Pulmonary artery endothelial cell (primary cell): ENCODE measurements at regions not wholly inside any gene's neighbourhood (a gene's known extent, or its start where the extent isn't known, plus 50 kb on each side); places are given as distances from the start of the nearest gene placed in this dataset.

Source experiments
- DNase-seq: peaks from one replicate; pipeline ENCODE4 v3.0.0-alpha.2; 2011; ENCODE audit warnings: low read depth, low spot score

DNA sequence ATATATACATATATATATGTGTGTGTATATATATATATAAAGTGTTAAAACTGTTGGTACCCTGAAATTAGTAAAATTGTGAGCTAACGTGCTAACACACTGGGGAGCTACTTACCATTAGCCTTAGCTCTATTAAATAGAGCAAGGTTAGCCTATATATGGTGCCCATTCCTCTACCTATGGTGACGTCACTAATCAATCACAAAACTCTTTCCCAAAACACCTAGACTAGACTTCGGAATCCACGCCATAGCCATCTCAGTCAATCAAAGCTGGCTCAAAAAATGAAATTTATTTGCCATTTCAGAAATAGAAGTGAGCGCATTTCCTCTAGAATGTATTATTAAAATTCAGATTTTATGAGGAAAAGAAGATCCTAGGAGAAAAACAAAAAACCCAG lies 229.0 kb upstream of the TENM3 start:
- DNase-seq = no peak

DNA sequence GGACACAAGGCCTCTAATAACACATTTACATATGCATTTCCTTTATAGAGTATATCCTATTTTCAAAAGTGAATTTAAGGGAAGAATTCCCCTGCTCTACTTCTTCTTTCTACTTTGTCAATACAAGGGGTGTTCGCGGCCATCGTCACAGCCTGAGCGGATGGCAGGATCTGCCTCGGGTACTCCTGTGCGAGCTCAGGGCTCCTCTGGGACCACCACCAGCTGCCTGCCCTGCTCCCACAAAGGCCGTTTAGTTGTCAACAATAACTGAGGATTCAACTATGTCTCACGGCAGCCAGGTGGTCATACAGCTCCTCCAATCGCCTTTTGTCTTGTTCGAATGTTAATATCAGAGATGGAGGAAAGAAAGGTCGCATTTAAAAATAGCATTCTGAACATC lies 228.2 kb upstream of the TENM3 start:
- DNase-seq = no peak

DNA sequence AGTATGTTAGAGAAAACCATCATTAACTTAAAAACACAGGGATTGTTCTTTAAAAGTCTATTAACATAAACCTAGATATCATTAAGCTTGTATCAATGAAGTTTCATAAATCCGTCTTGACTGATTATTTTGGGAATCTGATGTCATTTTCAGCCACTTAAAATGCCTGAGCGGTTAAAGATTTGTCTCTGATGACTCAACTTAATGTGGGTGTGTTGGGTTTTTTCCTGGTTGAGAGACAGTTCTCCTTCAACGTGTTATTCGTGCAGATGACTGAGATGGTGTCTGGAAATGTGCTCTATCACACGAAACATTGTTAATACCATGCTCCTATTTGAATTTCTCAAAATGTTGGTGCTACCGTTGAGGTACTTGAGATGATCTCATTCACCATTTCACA lies 227.3 kb upstream of the TENM3 start:
- DNase-seq = no peak

DNA sequence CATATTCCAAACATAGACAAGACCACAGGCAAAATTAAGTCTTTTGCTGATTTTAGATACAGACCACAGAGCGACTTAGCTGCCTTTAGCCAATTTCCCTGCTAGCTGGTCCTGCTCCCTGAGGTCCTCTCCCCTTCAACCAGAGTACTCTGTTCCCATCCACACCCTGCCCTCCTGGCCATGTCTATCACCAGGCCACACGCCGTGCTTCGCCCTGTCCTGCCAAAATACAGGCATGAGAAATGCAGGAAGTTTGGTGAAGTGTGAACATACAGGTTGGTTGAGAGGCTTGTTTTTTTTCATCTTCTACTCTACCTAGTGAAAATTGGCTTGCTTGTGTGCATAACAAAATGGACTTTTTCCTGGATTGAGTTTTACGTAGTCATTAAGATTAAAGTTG lies 226.2 kb upstream of the TENM3 start:
- DNase-seq = no peak

DNA sequence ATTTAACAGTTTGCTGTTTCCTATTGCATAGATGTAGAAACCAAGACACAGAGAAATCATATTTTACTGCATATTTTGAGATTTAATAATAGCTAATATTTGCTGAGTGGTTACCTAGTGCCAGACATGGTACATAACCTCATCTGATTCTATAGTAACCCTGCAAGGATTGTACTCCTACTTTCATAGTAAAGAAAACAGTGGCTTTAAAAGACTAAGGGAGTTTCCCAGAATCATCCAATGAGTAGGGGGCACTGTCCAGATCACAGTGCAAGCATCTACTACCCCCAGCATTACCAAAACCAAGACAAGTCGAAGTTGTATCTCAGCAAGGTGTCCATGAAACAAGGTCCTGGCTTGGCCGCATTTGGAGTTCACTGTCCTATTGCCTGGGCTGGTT lies 224.5 kb upstream of the TENM3 start:
- no peak for DNase-seq

DNA sequence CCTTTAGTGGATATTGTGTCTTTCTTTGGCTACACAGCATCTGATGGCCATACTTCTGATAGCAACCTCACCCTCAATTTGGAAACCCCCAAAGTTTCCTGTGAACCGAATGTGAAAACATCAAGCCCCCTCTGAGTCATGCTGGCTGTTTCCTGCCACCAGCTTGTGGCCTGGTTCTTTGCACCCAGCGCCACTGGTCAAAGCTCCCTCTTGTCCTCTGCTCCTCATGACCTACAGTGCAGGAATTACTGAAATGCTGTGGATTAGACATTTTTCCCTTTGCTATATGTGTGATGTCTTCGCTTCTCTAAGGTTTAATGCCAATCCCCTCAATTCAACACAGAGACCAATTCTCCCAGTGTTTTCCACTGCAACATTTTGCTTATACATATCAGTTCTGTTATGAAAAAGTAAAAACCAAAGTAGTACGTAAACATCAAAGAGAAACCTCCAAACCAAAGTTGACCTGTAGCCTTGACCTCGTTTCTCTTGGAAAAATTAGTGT lies 224.0 kb upstream of the TENM3 start:
- no peak for DNase-seq

DNA sequence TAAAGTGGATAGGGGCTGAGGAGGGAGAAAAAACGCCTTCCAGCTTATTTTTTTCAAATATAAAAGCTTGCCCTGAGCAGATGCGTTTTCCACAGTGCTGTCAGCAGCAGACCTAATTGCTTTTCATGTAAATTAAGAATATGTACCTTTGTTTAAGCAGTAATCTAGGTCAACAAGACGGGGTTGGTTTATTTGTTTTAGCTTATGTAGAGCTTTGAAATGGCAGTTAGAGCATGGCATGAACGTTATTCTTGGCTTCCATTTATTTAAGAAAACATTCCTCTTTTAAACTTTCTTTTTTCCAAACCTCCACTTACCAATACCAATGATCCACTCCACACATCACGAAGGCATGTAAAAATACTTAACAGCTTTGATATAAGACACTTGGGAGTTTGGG lies 220.3 kb upstream of the TENM3 start:
- DNase-seq = no peak

DNA sequence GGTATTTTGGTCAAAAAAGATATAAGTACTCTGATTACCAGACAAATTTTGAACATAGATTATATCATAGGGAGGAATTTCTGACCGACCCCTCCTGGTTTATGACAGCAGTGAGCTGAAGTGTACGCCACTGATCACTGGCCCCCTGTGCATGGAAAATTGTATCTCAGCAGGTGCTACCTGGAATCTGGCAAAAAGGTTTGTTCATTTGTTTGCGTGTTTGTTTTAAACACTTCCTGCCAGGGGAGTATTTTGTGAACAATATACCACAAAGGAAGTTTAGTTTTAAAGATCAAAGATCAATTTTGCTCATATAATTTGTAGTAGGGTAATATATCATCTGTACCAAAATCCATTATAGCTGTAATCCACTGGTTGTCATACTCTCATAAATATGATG lies 219.7 kb upstream of the TENM3 start:
- DNase-seq = no peak

DNA sequence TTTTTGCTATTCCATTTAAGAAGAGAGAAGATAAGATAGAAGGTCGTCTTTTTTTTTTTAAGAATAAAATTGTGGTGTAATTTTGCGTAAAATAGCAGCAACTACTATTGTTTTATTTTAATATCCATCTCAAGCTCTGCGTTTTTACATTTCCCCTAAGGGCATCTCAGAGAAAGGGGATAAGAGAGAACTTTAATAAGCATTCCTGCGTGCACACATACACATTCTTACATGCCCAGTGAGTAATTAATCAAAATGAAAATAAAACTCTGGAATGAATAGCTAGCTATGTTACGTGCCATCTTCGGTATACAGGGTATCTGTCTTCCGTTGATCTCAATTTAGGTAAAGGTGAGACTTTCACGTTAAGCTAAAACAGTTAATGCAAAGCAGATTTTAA lies 200.3 kb upstream of the TENM3 start:
- DNase-seq = no peak

DNA sequence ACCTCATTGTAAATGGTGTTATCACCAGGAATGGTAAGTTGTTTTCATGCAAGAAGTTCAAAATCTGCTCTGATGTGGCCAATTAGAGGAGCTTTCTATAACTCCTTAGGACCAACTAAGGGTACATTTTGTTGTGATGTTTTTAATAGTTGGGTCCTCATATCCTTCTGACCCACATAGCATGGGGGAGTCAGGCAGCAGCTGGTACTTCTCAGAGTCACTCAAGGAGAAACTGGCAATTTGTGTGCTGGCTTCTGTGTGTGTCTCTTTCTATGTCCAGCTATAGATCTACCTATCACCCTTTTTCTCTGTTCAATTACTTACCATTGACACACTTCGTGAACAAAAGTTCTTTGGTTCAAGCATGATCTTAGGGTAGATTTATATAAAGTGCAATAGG lies 194.3 kb upstream of the TENM3 start:
- DNase-seq = no peak

DNA sequence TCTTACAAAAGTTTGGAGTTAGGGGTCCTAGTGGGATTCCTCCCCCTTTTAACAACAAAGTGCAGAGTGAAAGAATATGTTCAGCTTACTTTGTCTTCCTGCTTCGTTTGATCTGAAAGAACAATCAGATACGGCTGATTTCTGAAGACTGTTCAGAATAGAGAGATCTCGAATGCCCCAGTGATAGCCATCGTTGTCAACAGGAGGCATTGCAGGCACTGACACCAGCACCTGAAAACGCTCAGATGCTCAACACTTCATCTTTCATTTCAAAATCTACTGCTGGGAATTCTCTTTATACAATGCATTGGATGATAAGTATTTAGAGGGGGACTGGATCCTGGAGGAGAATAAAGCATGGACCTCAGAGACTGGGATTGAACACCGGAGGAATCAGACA lies 186.3 kb upstream of the TENM3 start:
- no peak for DNase-seq

DNA sequence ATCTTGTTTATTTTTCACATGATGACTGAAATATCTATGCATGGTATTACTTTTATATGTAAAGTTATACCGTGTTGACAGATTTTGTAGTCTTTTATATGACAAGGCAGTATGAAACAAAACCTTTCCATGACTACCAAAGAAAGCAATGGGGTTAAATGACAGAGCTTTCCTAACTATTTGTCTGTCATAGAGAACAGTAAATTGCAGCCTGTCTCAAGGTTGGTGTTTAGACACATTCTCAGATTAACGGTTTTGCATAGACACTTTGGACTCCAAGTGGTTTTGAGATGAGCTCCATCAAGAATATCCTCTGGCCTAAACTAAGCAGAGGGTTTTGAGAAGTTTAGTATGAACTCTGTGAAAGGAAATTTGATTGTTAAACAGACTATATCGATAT lies 180.7 kb upstream of the TENM3 start:
- no peak for DNase-seq

DNA sequence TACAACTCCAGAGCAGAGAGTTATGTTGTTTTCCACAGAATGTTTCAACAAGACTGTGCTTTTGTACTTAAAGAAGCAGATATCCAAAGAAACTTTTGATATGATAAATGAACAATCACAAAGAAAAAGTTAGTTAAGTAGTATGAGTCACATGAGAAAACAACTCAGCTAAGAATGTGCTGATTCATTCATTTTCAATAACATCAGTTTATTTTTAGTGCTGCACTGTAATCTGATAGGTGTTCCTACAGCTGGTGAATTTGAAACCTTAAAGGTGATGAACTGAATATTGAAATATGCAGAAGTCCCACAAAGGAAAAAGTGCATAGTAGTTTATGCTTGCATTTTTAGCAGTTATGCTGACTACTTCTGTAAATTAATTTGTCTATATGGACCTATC lies 180.3 kb upstream of the TENM3 start:
- no peak for DNase-seq

DNA sequence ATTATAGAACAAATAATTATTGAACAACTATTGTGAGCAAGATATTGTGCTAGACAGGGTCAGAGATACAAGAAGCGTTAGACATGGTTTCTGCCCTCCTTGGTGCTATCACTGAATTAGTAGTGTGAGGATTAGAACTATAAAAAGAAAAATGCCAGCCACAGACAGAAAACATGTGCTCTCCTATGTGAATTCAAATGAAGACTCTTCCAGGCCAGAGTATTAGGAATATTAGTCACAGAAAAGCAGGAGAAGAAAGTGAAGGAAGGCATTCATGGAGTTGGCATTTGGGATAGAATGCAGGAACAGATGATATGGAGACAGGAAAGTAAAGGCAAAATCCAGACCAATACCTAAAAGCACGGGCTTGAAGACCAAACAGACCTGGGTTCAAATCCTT lies 179.6 kb upstream of the TENM3 start:
- DNase-seq = no peak

DNA sequence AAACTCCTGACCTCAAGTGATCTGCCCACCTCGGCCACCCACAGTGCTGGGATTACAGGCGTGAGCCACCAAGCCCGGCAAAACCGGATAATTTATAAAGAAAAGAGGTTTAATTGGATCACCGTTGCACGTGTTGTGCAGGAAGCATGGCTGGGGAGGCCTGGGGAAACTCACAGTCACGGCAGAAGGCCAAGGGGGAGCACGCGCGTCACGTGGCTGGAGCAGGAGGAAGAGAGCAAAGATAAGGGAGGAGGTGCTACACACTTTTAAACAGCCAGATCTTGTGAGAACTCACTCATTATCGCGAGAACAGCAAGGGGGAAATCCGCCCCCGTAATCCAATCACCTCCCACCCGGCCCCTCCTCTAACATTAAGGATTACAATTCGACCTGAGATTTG lies 177.9 kb upstream of the TENM3 start:
- no peak for DNase-seq

DNA sequence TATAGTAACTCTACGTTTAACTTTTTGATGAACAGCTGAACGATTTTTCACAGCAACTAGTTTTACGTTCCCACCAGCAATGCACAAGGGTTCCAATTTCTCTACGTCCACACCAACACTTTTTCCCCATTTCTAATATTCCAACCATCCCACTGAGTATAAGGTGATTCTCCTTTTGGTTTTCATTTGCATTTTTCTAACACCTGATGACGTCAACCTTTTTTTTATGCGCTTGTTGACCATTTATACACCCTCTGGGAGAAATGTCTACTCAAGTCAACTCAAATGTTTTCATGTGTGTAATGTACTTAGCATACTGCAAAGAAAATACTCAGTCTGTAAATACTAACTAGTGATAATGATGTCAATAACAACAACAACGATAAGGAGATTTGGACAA lies 177.2 kb upstream of the TENM3 start:
- no peak for DNase-seq

DNA sequence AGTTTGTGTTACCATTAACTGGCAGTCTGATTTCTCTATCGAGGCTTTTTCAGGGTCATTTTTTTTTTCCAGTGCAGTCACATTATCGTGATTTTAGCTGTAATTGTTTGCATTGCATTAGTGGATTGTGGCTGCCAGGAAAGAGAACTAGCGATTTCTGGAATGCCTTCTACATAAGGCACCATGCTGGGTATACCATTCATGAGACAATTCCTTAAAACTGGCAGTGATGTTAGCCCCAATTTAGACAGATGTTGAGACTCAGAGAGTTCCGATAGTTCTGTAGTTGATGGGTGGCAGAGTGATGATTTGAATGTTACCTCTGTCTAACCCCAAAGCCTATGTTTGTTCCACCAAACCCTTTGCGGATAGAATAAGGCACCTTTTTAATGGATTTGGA lies 175.4 kb upstream of the TENM3 start:
- DNase-seq = no peak

DNA sequence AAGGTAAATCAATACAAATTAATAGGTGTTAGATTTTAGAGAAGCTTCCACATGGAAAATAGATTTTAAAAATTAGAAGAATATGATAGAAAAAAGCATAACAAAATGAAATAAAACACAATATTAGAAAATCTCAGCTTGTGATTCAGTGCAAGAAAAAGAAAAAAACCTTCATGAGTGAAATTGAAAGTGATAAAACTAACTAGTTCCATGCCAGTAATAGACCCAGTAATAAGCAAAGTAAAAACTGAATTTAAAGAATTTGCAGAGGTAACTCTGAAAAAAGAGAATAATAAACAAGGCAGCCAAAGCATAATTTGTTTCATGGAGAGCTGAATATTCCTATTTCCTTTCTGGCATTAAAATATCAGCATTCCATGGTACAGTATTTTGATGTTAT lies 174.3 kb upstream of the TENM3 start:
- no peak for DNase-seq

DNA sequence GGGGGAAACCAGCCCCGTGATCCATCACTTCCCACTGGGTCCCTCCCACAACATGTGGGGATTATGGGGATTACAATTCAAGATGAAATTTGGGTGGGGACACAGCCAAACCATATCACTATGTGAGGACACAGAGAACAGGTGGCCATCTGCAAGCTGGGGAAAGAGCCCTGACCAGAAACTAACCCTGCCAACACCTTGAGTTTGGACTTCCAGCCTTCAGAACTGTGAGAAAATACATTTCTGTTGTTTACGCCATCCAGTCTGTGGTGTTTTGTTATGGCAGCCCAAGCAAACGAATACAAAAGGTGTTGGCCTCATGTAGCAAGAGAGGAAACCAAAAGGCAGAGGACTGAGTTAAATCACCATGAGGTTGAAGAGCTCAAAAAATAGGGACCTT lies 169.9 kb upstream of the TENM3 start:
- no peak for DNase-seq

DNA sequence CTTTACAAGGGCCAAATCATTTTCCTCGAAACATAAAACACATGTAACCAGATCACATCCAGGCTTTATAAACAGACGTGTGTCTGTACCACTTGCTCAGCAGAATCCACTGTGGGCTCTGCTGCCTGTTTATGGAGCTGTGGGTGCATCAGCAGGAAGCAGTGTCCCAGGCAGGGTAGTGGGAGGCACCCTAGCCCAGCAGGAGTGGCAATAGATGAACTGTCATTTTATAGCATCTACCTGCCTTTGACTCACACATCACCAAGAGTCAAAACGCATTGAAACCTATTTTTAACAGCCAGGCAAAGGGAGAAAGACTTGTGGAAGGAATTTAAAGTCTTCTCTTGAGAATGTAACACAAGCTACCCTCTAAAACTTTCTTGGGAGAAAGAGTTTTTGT lies 169.1 kb upstream of the TENM3 start:
- DNase-seq = no peak

DNA sequence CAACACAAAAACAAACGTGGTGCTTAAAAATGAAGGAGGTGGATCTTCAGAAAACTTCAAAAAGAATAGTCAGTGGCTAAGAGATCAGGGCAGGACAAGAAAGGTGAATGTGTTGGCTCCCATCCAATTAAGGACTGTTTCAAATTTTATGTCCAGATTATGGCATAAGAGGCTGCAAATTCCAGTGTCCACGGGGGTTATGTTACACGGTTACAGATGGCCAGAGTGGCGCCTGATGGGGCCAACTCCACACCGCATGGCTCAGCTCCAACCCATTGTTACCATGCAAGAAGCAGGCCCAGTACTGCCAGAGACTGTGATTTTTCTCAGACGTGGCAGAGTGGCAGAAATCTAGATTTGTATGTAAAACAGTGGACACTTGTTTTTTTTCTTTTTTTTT lies 168.4 kb upstream of the TENM3 start:
- no peak for DNase-seq

DNA sequence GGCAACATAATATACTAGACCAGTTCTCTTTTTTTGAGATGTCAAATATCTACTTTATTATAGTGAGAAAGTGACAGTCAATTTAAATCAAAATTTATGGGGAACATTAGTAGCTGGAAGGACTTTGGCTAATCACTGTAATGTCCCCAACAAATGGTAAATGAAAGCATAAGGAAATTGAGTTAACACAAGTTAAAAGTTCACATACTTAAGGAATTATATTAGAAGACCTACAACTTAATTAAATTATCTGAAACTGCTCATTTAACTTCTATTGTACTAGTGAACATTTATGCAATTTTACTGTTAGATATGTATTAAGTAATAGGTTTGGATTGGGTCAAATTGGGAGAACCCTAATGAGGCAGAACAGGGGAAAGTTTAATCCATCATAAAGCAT lies 160.3 kb upstream of the TENM3 start:
- DNase-seq = no peak

DNA sequence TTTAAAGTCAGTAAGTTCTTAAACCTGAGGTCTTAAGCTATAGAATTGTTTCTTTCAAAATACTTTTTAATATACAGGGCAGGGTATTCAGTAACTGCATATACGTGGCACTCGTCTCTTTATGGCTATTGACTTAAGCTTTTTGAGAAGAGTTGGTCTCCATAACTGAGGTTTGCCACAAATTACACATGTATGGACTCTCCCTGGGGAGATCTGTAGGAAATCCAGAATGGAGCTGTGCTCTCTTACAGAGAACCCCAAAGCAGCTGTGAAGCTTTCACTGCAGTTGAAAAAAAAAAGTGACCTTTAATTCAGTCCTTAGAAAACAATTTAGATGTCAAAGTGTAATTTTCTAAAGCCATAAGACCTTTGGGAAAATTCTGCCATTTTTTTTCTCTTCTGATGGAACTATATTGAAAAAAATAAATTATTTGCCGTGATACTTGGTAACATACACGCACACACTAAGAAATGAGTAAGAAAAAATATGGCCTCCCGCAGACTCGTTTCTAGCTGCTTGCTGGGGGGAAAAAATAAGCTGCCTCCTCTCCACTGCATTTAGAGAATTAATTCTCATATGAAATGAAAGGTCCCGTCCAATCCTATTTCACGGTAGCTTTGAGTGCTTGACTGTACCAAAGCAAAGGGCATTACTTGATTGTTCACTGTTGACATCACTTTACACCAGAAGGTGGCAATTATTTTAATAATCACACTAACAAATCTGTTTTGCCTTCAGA lies 159.4 kb upstream of the TENM3 start:
- DNase-seq = no peak

DNA sequence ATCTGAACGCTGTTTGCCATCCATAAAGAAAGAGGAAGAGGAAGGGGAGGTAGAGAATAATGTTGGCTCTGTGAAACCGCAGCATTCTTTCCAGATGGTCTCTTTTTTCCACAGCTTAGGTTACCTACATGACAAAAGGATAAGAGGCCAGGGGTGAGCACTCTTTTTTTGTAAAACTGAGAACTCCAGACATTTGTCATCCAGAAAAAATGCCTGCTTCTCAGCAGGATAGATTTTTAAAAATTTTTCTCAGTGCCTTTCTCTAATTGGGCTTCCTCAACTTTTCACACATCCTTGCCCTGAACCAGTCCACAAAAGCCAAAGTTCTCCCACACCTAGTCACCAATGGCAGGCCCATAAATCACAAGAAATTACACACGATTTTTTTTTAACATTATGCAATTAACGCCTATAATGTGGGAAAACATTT lies 158.1 kb upstream of the TENM3 start:
- no peak for DNase-seq
